ENCODE measurements at regions not wholly inside any gene's neighbourhood (a gene's known extent, or its start where the extent isn't known, plus 50 kb on each side); places are given as distances from the start of the nearest gene placed in this dataset.

DNA sequence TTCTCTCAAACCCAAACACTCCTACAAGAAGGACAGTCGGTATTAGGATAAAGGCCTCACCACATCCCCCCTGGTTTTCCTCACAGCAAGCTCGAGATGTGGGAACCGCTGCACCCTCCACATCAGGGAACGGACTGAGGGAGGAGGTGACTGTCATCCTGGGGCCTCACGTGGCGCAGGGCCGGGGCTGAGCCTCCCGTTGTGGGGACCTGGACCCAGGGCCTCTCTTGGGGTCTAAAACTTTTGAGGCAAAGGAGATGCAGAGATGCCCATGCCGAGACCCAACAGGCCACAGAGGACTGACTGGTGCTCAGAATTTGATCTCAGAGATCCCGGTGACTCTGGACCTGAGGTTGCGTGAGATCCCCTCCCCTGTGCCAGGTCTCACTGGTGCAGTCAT is 72.7 kb downstream of the MRPL36 start:
- ChIA-PET CTCF (interaction anchor here (1.3 kb wide), 1 partner anchor 12 kb away, joined by 5 read pairs; no protein-coding TSS in a partner anchor), POLR2A (no interaction called here)
- no peaks in the 10 kb centered on the region for H3K4me1 Mint-ChIP-seq (ENCODE audit: low read depth)
- H3K9me3 Mint-ChIP-seq = no peaks in the 10 kb centered on the region
- peaks cover 13% of the 10 kb centered on the region for H3K27me3 Mint-ChIP-seq
- no peaks in the 10 kb centered on the region for H3K36me3 Mint-ChIP-seq (ENCODE audit: low read depth)
- TF ChIP-seq, protein P1, sequence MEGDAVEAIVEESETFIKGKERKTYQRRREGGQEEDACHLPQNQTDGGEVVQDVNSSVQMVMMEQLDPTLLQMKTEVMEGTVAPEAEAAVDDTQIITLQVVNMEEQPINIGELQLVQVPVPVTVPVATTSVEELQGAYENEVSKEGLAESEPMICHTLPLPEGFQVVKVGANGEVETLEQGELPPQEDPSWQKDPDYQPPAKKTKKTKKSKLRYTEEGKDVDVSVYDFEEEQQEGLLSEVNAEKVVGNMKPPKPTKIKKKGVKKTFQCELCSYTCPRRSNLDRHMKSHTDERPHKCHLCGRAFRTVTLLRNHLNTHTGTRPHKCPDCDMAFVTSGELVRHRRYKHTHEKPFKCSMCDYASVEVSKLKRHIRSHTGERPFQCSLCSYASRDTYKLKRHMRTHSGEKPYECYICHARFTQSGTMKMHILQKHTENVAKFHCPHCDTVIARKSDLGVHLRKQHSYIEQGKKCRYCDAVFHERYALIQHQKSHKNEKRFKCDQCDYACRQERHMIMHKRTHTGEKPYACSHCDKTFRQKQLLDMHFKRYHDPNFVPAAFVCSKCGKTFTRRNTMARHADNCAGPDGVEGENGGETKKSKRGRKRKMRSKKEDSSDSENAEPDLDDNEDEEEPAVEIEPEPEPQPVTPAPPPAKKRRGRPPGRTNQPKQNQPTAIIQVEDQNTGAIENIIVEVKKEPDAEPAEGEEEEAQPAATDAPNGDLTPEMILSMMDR (IDR thresholded peaks at IDR 0.05) = no peak
- ATAC-seq = no peak
- no peak for DNase-seq
- intact Hi-C loops (cut with micrococcal nuclease) = no loop called here
- no peak overlapping the region for H3K27ac Mint-ChIP-seq
- no peak overlapping the region for H3K4me3 Mint-ChIP-seq

DNA sequence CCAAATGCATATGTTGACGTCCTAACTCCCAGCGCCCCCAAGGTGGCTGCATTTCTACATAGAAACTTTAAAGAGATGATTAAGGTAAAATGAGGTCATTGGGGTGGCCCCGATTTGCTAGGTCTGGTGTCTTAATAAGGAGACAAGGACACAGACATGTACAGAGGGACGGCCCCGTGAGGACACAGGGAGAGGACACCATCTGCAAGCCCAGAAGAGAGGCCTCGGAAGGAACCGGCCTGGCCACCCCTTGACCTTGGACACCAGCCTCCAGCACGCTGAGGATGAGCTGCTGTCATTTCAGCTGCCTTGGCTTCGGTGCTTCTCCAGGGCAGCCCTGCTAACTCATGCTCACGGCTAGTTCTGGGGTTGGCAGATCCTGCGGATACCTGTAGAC is 73.2 kb downstream of the MRPL36 start:
- ChIA-PET CTCF (interaction anchor here (1.3 kb wide), 1 partner anchor 12 kb away, joined by 5 read pairs; no protein-coding TSS in a partner anchor), POLR2A (no interaction called here)
- Mint-ChIP-seq H3K27ac (no peak overlapping the region), H3K36me3 (ENCODE audit: low read depth) (no peaks in the 10 kb centered on the region), H3K9me3 (no peaks in the 10 kb centered on the region), H3K4me3 (no peak overlapping the region), H3K4me1 (ENCODE audit: low read depth) (no peaks in the 10 kb centered on the region), H3K27me3 (peaks cover 13% of the 10 kb centered on the region)
- TF ChIP-seq, protein P1 (IDR thresholded peaks at IDR 0.05) = no peak
- ATAC-seq = no peak
- DNase-seq = no peak
- intact Hi-C loops (cut with micrococcal nuclease) = no loop called here

DNA sequence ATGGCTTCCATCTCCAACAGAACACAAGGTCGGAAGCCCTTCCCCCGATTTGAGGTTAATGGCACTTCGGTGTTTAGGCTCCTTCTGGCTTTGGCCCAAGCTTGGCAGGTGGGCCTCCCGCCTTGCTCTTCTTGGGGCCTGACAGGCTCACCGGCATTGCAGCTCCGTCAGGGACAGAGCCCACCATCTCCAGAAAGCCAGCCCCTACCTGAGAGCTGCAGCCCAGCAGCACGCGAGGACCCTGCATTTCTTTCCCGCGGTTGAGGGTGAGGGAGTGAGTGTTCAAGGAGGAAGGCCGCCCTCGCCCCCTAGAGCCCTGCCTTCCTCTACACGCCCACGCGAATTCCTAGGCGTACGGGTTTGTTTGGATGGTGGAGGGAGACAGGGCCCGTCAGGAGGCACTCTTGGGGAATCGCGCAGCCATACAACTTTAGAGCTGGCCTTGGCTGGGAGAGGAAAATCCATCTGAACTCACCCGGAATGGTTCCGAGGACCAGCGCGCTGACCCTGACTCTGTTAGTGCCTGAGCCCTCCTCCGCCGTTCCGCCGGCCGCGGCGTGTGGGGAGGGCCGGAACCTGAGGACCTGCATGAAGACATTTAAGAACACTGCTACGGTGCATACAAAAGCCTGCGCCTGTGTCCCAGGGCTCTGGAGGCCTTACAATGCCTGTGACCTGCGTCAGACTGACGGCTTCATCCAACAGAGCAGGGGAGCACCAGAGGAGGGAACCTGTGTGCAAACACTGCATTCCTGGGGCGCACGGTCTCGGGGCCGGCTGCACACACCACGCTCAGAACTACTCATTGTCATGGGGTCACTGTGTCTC is 73.8 kb downstream of the MRPL36 start:
- no peak overlapping the region for H3K27ac Mint-ChIP-seq
- no peaks in the 10 kb centered on the region for H3K4me1 Mint-ChIP-seq (ENCODE audit: low read depth)
- no peaks in the 10 kb centered on the region for H3K36me3 Mint-ChIP-seq (ENCODE audit: low read depth)
- ChIA-PET CTCF (interaction anchor here (1.3 kb wide), 1 partner anchor 13 kb away, joined by 5 read pairs; no protein-coding TSS in a partner anchor), POLR2A (no interaction called here)
- peaks cover 13% of the 10 kb centered on the region for H3K27me3 Mint-ChIP-seq
- no peak for ATAC-seq
- no peaks in the 10 kb centered on the region for H3K9me3 Mint-ChIP-seq
- DNase-seq = no peak
- H3K4me3 Mint-ChIP-seq = peak overlapping the region; percentile 47
- intact Hi-C loops (cut with micrococcal nuclease) = no loop called here
- TF ChIP-seq, protein P1 (IDR thresholded peaks at IDR 0.05) = no peak

DNA sequence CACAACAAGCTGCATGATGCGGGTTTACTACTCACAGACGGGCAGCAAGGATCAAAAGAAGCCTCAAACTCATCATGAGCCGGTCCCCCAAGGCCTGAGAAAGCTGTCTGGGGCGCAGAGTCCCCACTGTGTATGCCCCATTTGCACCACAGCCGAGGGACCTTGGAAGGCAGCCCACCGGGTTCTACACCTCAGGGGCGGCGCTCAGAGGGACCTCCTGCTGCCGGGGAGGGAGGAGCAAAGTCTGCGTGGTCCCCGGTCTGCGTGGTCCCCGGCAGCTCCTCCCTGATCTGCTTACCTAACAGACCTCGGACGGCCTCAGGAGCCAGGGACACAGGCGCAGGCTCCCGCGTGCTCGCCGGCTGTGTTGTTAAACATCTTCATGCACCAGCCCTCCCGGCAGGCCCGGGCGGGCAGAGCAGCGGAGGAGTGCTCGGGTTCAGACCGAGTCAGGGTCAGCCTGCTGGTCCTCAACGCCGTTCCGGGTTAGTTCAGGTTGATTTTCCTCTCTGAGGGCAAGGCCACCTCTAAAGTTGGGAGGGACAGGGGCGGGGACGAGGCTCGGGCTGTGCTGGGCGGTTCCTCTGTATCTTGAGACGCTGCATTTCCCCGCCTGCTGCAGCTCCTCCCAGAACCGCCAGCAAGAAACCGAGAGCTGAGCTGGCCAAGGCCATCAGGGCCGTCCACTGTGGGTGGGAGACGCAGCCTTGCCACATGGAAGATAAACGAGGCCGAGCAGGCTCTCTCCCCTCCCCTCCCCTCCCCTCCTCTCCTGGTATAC is 74.6 kb downstream of the MRPL36 start:
- TF ChIP-seq, protein P1 (IDR thresholded peaks at IDR 0.05) = no peak
- no peaks in the 10 kb centered on the region for H3K9me3 Mint-ChIP-seq
- intact Hi-C loops (cut with micrococcal nuclease) = no loop called here
- H3K4me1 Mint-ChIP-seq (ENCODE audit: low read depth) = no peaks in the 10 kb centered on the region
- H3K27ac Mint-ChIP-seq = no peak overlapping the region
- POLR2A ChIA-PET = no interaction called here
- CTCF ChIA-PET = no interaction called here
- ATAC-seq = peak; percentile 83
- peak; percentile 40 for DNase-seq
- peaks cover 16% of the 10 kb centered on the region for H3K27me3 Mint-ChIP-seq
- H3K36me3 Mint-ChIP-seq (ENCODE audit: low read depth) = no peaks in the 10 kb centered on the region
- peak overlapping the region; percentile 47 for H3K4me3 Mint-ChIP-seq
